BJ (cell line): ENCODE measurements at regions not wholly inside any gene's neighbourhood (a gene's known extent, or its start where the extent isn't known, plus 50 kb on each side); places are given as distances from the start of the nearest gene placed in this dataset.

Source experiments
- CTCF ChIA-PET: fragments of 350-600 bp; formaldehyde crosslinking; extraction: SDS; loops from one replicate; lab custom pipeline; 2021; ENCODE audit warnings: antibody characterized with exemption, inconsistent platforms; lab: Yijun Ruan, JAX
- POLR2A ChIA-PET: fragments of 300-600 bp; sonication (Branson Sonifier 250); formaldehyde crosslinking; extraction: SDS; loops from one replicate; lab custom pipeline; 2021; ENCODE audit warnings: antibody characterized with exemption; lab: Charles Lee
- DNase-seq: peaks from one replicate; pipeline ENCODE4 v3.0.0-alpha.2; 2011; ENCODE audit warnings: low read depth
- H3K27me3 ChIP-seq: 2 replicates; pipeline ENCODE4 v1.6.0; 2011; ENCODE audit warnings: low read length; ENCODE audit not compliant: control insufficient read depth, insufficient read depth
- H3K36me3 ChIP-seq: 2 replicates; pipeline ENCODE4 v1.5.1; 2011; ENCODE audit warnings: low read length; ENCODE audit not compliant: control insufficient read depth, insufficient read depth
- H3K4me3 ChIP-seq: 2 replicates; pipeline ENCODE4 v1.5.1; 2011; ENCODE audit warnings: low read depth, mild to moderate bottlenecking, control low read depth, low read length
- TF ChIP-seq, protein P1 (sequence below): IDR thresholded peaks from 2 replicates; pipeline ENCODE4 v1.5.1; 2011; ENCODE audit warnings: low read depth, mild to moderate bottlenecking, control low read depth, inconsistent platforms, low read length, moderate library complexity; ENCODE audit not compliant: insufficient read depth

DNA sequence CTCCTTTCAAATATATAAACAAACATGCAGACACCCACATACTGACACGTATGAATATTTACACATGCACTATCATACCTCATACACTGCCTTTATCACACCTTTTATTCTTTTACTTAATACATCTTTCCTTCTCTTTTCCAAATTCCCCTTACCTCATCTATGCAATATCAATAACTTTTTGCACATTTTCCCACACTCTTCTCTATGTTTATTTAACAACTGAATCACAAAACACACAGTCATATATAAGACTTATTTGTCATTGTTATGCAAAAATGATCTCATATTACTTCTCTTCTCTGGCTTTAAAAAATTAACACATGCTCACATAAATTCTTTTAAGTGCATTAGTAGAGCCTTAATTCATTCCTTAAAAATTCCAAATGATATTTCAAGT, 461.4 kb downstream of the DIPK2A start:
- DNase-seq, result no peak
- H3K36me3 ChIP-seq, result no peaks in the 10 kb centered on the region
- POLR2A ChIA-PET, result no interaction called here
- H3K4me3 ChIP-seq, result no peak overlapping the region
- TF ChIP-seq, protein P1, sequence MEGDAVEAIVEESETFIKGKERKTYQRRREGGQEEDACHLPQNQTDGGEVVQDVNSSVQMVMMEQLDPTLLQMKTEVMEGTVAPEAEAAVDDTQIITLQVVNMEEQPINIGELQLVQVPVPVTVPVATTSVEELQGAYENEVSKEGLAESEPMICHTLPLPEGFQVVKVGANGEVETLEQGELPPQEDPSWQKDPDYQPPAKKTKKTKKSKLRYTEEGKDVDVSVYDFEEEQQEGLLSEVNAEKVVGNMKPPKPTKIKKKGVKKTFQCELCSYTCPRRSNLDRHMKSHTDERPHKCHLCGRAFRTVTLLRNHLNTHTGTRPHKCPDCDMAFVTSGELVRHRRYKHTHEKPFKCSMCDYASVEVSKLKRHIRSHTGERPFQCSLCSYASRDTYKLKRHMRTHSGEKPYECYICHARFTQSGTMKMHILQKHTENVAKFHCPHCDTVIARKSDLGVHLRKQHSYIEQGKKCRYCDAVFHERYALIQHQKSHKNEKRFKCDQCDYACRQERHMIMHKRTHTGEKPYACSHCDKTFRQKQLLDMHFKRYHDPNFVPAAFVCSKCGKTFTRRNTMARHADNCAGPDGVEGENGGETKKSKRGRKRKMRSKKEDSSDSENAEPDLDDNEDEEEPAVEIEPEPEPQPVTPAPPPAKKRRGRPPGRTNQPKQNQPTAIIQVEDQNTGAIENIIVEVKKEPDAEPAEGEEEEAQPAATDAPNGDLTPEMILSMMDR, result no peak
- CTCF ChIA-PET, result no interaction called here
- H3K27me3 ChIP-seq, result no peaks in the 10 kb centered on the region

DNA sequence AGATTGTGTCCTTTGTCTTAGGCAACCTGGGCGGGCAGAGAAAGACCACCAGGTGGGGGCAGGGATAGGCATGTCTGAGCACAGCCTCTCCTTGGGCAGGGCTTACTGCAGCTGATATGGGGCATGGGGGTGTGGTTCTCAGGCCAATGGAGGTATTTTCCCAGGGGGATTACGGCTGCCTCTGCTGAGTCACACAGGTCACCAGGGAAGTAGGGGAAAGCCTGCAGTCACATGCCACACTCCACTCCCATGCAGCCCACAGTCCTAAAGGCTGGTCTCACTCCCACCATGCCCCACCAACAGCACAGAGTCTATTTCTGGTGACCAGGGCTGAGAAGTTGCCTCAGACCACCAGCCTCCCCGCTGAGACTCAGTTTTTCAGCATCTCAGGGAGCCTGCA, 466.4 kb downstream of the DIPK2A start:
- H3K27me3 ChIP-seq, result no peaks in the 10 kb centered on the region
- TF ChIP-seq, protein P1, result no peak
- ChIA-PET CTCF (interaction anchor here (0.6 to 1.5 kb wide), 2 partner anchors 11 to 462 kb away, joined by 3 to 6 read pairs; no protein-coding TSS in a partner anchor), POLR2A (no interaction called here)
- DNase-seq, result no peak
- H3K4me3 ChIP-seq, result no peak overlapping the region
- no peaks in the 10 kb centered on the region for H3K36me3 ChIP-seq

DNA sequence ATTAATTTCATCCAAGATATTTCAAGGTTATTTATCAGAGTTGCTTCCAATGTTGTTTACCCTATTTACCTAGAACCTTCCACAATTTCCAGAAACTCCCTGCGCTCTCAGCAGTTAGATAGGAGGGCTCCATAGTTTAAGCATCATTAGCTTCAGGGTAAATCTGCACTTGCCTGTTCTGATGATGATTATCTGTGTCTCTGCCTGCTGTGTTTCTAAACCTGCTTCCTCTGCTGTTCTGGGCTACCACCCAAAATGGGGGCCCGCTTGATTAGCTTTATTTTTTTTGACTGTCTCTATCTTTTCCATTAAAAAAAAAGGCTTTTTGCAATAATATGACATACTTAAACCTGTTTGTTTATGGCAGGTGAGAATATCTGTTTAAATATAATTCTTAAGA, 472.4 kb downstream of the DIPK2A start:
- TF ChIP-seq, protein P1, result no peak
- H3K36me3 ChIP-seq, result no peaks in the 10 kb centered on the region
- H3K4me3 ChIP-seq, result no peak overlapping the region
- DNase-seq, result no peak
- POLR2A ChIA-PET, result no interaction called here
- CTCF ChIA-PET, result interaction anchor here (1.1 kb wide), 1 partner anchor 10 kb away, joined by 3 read pairs; no protein-coding TSS in a partner anchor
- H3K27me3 ChIP-seq, result no peaks in the 10 kb centered on the region

DNA sequence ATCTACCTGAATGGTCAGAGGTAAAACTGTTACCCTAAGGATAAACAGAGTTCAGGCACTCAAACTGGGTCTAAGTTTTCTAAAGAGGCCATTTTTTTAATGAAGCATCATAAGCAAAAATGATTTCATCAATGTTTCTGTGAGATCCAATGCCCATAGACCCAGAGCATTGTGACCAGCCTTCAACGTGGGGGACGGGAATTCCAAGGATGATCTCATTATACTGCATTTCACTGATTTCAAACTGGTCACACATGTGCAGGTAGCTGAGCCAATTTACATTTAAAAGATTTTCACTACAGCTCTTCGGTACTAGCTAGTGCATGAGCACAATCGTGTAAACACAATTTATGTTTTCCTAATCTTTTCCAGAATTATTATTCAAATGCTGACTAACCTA, 472.9 kb downstream of the DIPK2A start:
- no peaks in the 10 kb centered on the region for H3K27me3 ChIP-seq
- no peaks in the 10 kb centered on the region for H3K36me3 ChIP-seq
- TF ChIP-seq, protein P1, result no peak
- ChIA-PET CTCF (interaction anchor here (1.1 kb wide), 1 partner anchor 9 kb away, joined by 3 read pairs; no protein-coding TSS in a partner anchor), POLR2A (no interaction called here)
- no peak overlapping the region for H3K4me3 ChIP-seq
- no peak for DNase-seq

DNA sequence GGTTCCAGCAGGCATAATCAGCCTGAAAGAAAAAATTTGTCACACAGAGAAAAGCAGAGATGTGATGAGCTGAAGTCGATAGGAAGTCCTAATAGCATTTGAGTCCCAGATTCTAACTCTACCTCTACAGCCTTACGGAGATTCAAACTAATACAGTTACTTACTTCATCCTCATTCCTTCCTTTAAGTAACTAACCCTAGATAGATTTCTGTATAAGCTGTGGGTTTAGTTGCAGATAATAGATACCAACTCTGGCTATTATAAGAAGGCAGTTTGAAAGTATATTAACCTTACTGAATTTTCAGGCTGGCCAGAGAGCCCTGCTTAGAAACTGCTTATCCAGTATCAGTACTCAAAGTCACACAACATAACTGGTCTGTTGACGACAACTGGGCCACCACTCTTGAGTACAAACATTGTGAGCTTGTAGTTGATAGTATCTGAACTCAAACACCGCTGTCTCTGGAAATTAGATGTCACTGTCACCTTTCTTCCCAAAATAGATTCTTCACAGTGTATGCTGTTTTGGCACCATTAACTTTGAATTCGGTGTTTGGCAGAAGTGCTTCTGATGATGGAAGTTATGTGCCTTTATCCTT, 484.3 kb downstream of the DIPK2A start:
- TF ChIP-seq, protein P1, result no peak
- no peaks in the 10 kb centered on the region for H3K27me3 ChIP-seq
- POLR2A ChIA-PET, result no interaction called here
- no peaks in the 10 kb centered on the region for H3K36me3 ChIP-seq
- CTCF ChIA-PET, result no interaction called here
- DNase-seq, result no peak
- no peak overlapping the region for H3K4me3 ChIP-seq
